GM12891 (cell line): ENCODE measurements at regions not wholly inside any gene's neighbourhood (a gene's known extent, or its start where the extent isn't known, plus 50 kb on each side); places are given as distances from the start of the nearest gene placed in this dataset.

Experiments
- PAX5 ChIP-seq: IDR thresholded peaks from 2 replicates; pipeline ENCODE4 v1.6.1; 2011; ENCODE audit warnings: low read length, moderate library complexity, mild to moderate bottlenecking; ENCODE audit not compliant: insufficient read depth, severe bottlenecking
- POLR2A ChIP-seq: IDR thresholded peaks from 2 replicates; pipeline ENCODE4 v1.6.1; 2011; ENCODE audit warnings: low read depth, low read length, control low read depth
- POLR2AphosphoS5 ChIP-seq: IDR thresholded peaks from 2 replicates; pipeline ENCODE4 v1.6.1; 2011; ENCODE audit warnings: low read depth, low read length, control low read depth

DNA sequence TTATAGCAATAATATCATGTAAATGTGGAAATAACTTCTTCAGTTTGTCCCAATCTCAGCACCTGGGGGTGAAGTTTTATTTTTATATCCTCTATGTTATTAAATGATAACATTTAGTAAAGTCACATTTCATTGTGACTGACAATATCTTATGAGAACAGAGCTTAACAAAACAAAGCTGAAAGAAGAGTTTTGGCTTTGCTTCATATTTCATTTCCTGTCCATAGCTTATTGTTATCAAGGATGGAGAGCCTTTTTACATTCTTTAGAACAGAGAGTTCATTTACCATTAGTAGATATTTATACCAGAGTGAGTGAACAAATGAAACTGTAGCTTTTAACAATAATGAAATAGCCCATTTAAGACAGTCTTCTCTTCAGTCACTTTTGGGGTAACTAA, 231.9 kb upstream of the SGK1 start:
- no peak for TF ChIP-seq POLR2A
- TF ChIP-seq POLR2AphosphoS5 = no peak
- no peak for TF ChIP-seq PAX5
